SH-SY5Y (cell line): ENCODE measurements at regions not wholly inside any gene's neighbourhood (a gene's known extent, or its start where the extent isn't known, plus 50 kb on each side); places are given as distances from the start of the nearest gene placed in this dataset.

Experiments
- GATA2 ChIP-seq: IDR thresholded peaks from 2 replicates; pipeline ENCODE4 v1.6.1; 2011; ENCODE audit warnings: mild to moderate bottlenecking, low read depth, low read length
- GATA3 ChIP-seq: IDR thresholded peaks from 2 replicates; pipeline ENCODE4 v1.6.1; 2011; ENCODE audit warnings: low read depth, mild to moderate bottlenecking, low read length, moderate library complexity

DNA sequence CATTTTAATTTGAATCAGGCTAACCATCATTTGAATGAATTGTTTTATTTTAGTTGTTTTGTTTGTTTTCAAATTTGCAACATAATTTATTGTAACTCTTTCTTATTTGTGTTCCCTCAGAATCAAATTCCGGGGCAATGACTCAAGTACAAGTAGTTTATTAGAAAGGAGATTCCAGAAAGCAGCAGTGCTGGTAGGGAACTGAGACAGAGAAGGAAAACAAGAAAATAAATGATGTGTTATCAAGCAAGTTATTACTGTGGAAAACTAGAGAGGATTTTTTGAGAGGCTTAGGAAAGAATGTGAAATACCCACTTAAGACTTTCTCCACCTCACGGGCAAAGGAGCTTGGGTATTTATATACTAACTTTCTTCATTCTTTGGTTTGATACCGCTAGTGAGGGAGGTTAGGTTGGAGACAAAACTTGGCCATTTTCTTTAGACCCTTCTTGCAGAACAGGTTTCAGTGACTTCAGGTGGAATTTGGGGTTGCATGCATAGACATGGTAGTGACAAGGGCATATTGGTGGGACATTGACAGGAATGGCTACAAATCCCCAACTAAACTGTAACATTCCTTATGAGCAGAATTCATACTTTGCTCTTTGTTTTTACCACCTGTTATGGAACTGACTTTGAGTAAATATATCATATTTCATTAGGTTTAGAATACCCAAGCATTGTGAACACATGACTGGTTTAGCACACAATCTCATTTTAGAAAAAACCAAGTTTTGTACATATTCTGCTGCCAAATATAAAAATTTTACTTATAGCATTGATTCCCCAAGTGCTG, 254.3 kb downstream of the ZBBX start:
- TF ChIP-seq GATA2: no peak
- TF ChIP-seq GATA3: no peak
